Stimulated activated CD8-positive, alpha-beta memory T cell treated with anti-CD3 and anti-CD28 coated beads, Interleukin-7, amount 100 ng/mL, for 24 hours (primary cell): ENCODE measurements at regions not wholly inside any gene's neighbourhood (a gene's known extent, or its start where the extent isn't known, plus 50 kb on each side); places are given as distances from the start of the nearest gene placed in this dataset.

Experiments used
- DNase-seq: peaks from one replicate; pipeline ENCODE4 v3.0.0-alpha.2; 2020; ENCODE audit warnings: low read depth

GRCh38 chr18:40558706-40559392 lies 1396.2 kb upstream of the PIK3C3 start:
- DNase-seq, result no peak

DNA sequence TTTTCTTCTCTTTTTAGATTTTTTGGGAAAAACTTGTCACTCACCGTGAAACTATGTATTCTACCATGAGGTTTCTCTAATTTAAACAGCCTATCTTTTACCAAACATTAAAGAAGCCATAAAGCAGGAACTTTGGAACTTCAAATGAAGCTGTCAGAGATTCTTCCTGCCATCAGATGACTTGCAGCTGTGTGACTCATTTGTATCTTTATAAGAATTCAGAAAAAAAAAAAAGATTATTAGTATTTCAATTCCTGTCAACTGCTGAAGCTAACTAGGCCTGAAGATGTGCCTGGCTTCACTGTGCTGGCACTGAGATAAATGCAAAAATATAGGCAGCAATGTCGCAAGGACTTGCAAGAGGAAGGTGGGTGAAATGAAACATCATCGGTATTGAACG lies 1399.1 kb upstream of the PIK3C3 start:
- DNase-seq, result no peak

DNA sequence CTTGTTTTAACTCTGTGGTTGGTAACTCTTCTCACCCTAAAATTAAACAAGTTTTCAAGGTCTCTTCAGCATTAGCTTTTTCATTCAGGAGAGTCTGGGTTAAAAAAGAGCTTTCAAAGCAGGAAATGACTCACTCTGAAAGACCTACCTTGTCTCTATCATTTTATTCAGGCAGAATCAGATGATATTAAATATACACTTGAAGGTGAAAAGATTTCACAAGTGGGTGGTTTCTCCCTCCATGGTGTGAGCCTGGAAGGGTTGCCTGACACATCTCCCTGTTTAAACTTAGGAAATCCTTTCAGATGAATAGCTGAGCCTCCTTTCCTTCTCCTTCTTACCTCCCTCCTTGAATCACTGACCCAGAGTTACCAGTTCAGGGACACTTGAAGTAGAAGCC lies 1402.0 kb upstream of the PIK3C3 start:
- no peak for DNase-seq

DNA sequence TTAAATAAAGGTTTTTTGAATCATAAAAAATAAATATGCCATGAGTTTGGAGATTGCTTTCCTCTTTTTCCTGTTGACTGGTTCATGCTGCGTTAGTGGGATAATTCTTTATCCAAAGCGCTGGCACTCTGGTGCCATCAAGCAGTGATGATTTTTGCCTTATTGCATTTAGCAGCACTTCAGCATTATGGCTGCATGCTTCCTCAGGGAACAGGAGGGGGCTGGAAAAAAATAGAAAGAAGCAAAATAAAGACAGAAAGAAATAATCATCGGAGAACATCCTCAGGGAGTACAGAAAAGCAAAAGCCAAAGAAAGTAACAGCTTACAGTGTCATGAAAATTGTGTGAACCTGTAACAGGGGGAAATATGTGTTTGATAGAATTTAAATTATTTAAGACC lies 1408.2 kb upstream of the PIK3C3 start:
- no peak for DNase-seq

DNA sequence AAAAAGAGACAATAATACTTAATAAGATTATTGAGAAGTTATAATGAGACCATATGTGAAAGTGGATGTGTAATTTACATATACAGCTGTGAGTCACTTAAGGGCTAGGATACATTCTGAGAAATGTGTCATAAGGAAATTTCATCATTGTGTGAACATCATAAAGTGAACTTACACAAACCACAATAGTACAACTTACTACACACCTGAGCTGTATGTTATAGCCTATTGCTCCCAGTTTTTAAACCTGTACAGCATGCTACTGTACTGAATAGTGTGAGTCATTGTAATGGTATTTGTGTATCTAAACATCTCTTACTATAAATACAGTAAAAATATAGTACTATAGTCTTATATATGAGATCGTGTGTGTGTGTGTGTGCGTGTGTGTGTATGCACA lies 1420.3 kb upstream of the PIK3C3 start:
- DNase-seq, result no peak

GRCh38 chr18:40532046-40532445 lies 1423.0 kb upstream of the PIK3C3 start:
- DNase-seq, result no peak

- no peak for DNase-seq
These were observed 1424.0 kb upstream of the PIK3C3 start for GRCh38 chr18:40531051-40531450.

GRCh38 chr18:40529478-40529877 lies 1425.6 kb upstream of the PIK3C3 start:
- DNase-seq, result no peak

DNA sequence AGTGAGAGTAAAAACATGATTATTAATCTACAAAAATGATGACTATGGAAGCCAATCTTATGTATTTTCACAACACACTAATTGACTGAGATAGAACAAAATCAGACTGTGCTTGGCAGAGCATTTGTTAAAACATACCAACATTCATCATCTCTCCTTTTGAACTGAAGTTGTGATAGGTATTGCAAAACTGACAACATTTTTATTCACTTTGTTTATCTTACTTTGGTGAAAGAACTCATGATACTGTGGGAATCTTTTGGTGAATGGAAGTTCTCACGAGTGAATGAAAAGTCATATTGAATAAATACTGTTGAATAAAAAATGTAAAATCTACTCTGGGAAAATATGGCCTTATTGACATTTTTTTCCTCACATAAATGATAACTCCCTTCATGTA lies 1430.2 kb upstream of the PIK3C3 start:
- DNase-seq, result no peak

DNA sequence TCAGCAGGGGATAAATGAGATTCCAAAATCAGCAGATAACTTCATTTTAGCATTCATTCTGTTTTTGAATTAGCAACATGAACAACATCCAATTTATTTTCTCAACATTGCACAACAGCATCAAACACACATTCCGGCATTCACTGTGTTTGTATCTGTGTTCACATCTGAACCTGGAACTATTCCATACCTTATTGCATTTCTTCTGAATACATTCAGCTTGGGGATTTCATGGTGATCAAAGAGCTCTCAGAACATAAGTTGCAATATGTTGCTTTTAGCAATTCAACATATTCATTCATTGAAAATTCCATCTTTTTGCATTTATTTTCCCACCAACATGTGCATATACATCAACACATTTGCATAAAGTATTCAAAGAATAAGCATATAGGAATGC lies 1431.7 kb upstream of the PIK3C3 start:
- no peak for DNase-seq

- no peak for DNase-seq
These were observed 1454.0 kb upstream of the PIK3C3 start for GRCh38 chr18:40501026-40501425.

DNA sequence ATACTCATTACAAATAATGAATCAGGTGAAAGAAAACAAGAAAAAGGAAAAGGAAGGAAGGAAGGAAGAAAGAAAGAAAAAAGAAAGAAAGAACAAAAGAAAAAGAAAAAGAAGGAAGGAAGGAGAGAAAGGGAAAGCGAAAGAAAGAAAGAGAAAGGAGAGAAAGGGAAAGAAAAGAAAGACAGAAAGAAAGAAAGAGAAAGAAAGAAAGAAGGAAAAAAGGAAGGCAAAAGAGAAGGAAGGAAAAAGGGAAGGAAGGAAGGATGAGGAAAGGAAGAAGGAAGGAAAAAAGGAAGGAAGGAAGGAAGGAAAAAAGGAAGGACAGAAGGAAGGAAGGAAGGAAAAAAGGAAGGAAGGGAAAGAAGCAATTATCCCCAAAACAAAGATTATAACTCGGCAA lies 1460.4 kb upstream of the PIK3C3 start:
- DNase-seq, result no peak

GRCh38 chr18:40493316-40493715 lies 1461.7 kb upstream of the PIK3C3 start:
- DNase-seq, result no peak

- no peak for DNase-seq
These were observed 1465.7 kb upstream of the PIK3C3 start for GRCh38 chr18:40489301-40489700.

DNA sequence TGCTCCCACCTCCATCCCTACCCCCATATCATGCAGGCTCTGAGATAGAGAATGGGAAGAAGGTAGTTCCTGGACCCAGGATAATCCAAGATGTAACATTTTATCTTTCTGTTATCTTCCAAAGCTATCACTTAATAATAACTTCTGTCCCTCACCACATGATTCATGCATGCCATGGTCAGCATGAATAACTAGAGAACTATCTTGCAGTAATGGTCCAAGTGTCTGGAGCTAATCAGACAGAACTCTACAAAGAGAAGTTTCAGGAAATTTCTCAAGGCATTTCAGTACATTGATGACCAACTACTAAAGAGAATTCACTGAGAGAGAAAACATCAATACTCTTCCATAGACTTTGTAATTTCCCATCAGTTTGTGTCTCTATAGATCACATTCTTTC lies 1469.7 kb upstream of the PIK3C3 start:
- no peak for DNase-seq

DNA sequence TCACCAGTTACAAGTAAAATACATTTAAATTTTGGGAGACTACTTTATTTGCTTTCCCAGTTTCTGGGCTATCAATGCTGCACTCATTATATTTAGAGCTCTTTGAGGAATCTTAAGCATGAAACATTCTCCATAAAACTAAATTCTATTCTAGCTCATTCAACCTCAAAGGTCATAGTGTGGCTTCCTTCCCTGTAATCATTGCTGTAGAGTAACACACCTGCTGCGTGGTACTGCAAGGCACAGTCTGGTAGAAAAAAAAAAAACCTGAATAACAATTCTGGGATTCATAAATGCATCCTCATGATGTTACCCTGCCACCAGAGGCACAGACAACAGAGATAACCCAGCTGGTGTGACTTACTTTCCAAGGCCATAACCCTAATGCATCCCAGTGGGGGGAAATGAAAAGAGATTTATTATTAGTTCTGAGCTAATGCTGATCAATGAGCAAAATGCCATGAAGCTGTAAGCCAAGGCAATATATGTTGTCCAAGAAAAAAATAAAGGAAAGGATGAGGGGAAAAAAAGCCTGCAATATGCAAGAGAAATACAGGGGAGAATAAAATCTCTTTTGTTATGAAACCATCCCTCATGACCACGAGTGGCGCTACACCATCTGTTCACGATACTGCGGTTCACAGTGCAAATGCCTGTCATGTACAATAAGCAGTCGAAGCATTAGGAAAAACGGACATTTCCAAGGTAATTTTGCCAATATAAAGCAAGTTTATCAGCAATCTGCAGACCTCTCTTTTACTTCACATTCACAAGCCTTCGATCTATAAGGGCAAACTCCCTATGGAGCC lies 1481.6 kb upstream of the PIK3C3 start:
- no peak for DNase-seq

GRCh38 chr18:40470723-40471122 lies 1484.3 kb upstream of the PIK3C3 start:
- DNase-seq, result no peak

DNA sequence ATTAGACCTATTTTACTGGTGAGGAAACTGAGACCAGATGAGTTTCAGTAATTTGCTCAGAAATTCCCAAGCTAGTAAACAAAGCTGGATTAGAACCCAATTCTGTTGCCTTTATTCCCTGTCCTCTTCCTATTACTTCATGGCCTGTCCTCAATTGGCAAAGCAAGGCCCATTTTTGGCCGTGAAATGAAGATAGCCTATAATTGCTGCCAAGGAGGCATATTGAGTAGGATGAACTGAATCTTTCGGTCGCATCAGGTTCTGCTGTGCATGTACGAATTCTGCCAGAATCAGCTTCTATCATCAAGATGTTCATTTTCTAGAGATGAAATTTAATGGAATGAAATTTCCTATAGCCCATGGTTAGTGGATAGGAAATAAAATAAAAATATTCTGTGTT lies 1485.2 kb upstream of the PIK3C3 start:
- DNase-seq, result no peak

- no peak for DNase-seq
These were observed 1485.7 kb upstream of the PIK3C3 start for GRCh38 chr18:40469316-40469715.

GRCh38 chr18:40464032-40464431 lies 1491.0 kb upstream of the PIK3C3 start:
- DNase-seq, result no peak

DNA sequence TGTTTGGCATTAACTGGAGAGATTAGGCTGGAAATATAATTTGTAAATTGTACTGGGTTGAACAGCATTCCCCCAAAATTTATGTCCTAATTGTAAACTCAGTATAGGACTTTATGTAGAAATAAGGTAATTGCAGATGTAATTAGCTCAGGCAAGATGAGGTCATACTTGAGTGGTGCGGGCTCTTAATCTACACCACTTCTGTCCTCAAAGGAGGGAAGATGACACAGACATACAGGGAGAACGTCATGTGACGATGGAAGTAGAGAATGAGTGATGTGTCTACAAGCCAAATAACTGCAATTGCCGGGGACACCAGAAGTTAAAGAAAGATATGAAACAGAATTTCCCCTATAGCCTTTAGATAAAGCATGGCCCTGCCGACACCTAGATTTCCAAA lies 1501.1 kb upstream of the PIK3C3 start:
- DNase-seq, result no peak

- no peak for DNase-seq
These were observed 1502.4 kb upstream of the PIK3C3 start for GRCh38 chr18:40452599-40452998.

GRCh38 chr18:40450751-40451150 lies 1504.3 kb upstream of the PIK3C3 start:
- no peak for DNase-seq

- no peak for DNase-seq
These were observed 1507.2 kb upstream of the PIK3C3 start for GRCh38 chr18:40447820-40448219.
